CD4-positive, CD25-positive, alpha-beta regulatory T cell (primary cell): ENCODE measurements at regions not wholly inside any gene's neighbourhood (a gene's known extent, or its start where the extent isn't known, plus 50 kb on each side); places are given as distances from the start of the nearest gene placed in this dataset.
"Not testable (repeated sequence)": the region's sequence is repeated elsewhere in the genome, so short reads cannot be mapped to it uniquely, and the experiment has no call there.

Experiments
- ATAC-seq, 2 donors: fragments of 150-1000 bp; cut with Tn5 transposase; one replicate each; pipeline ENCODE4 v1.10.0; 2021; ENCODE audit warnings: low read depth in 2 of 2, moderate number of reproducible peaks in 2 of 2, moderate library complexity in 1 of 2
- DNase-seq, 3 donors: peaks; one replicate each; pipeline versions ENCODE4 v3.0.0 to v3.0.0-alpha.2; 2012 to 2022; ENCODE audit warnings: mixed read lengths in 1 of 3
- H3K27ac ChIP-seq: one replicate; pipeline ENCODE4 v1.7.0; 2013; ENCODE audit warnings: mild to moderate bottlenecking, low read length; ENCODE audit not compliant: insufficient read depth, poor library complexity, severe bottlenecking
- H3K27me3 ChIP-seq: one replicate; pipeline ENCODE4 v1.7.0; 2013; ENCODE audit warnings: low read length; ENCODE audit not compliant: control insufficient read depth, insufficient read depth
- H3K36me3 ChIP-seq: one replicate; pipeline ENCODE4 v1.7.0; 2013; ENCODE audit warnings: mild to moderate bottlenecking, low read length, moderate library complexity; ENCODE audit not compliant: control insufficient read depth, insufficient read depth
- H3K4me1 ChIP-seq: 2 replicates; pipeline ENCODE4 v1.7.0; 2013; ENCODE audit warnings: mild to moderate bottlenecking, low read length; ENCODE audit not compliant: insufficient read depth, control insufficient read depth, poor library complexity, severe bottlenecking
- H3K4me3 ChIP-seq: one replicate; pipeline ENCODE4 v1.7.0; 2013; ENCODE audit warnings: low read depth, mild to moderate bottlenecking, low read length, moderate library complexity
- H3K9me3 ChIP-seq, 2 experiments: 1 replicate in 1 of 2; 2 replicates in 1 of 2; pipeline ENCODE4 v1.7.0; 2013; ENCODE audit warnings: low read length in 2 of 2, mild to moderate bottlenecking in 1 of 2, moderate library complexity in 1 of 2; ENCODE audit not compliant: control insufficient read depth in 2 of 2
- H3K27ac Mint-ChIP-seq, 3 donors: one replicate each; pipeline ENCODE4 v1.8.0; 2020 to 2022; ENCODE audit warnings: mild to moderate bottlenecking in 3 of 3, mixed read lengths in 3 of 3, moderate library complexity in 2 of 3
- H3K27me3 Mint-ChIP-seq: one replicate; pipeline ENCODE4 v1.8.0; 2022; ENCODE audit warnings: mild to moderate bottlenecking, mixed read lengths
- H3K36me3 Mint-ChIP-seq: one replicate; pipeline ENCODE4 v1.8.0; 2020; ENCODE audit warnings: mixed read lengths
- H3K4me1 Mint-ChIP-seq, 4 donors: one replicate each; pipeline ENCODE4 v1.8.0; 2020 to 2022; ENCODE audit warnings: mixed read lengths in 4 of 4, mild to moderate bottlenecking in 1 of 4
- H3K4me3 Mint-ChIP-seq, 4 donors: one replicate each; pipeline ENCODE4 v1.8.0; 2020 to 2022; ENCODE audit warnings: mild to moderate bottlenecking in 4 of 4, mixed read lengths in 4 of 4, moderate library complexity in 3 of 4
- H3K9me3 Mint-ChIP-seq, 7 donors: one replicate each; pipeline ENCODE4 v1.8.0; 2020 to 2022; ENCODE audit warnings: mixed read lengths in 7 of 7, mild to moderate bottlenecking in 3 of 7, moderate library complexity in 2 of 7

DNA sequence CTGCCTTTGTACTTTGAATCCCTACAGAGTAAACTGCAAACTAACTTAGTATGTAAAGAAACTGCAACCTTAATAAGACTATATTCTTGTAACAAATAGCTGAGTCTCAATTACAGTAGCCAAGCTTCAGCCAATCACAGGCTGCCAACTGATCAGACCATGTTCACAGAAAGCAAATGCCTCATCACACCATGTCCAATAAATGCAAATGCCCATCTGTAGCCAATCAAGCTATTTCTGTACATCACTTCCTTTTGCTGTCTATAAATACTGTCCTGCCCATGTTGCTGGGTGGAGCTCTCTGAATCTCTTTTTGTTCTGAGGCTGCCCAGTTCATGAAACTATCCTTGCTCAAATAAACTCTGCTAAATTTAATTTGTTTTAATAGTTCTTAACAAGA lies 531.7 kb upstream of the TOM1L1 start:
- Mint-ChIP-seq H3K27ac (no peak overlapping the region), H3K4me3 (no peak overlapping the region), H3K4me1 (no peaks in the 10 kb centered on the region), H3K9me3 (peaks cover 0 to 5% (median 0%) of the 10 kb centered on the region in 7 donors), H3K36me3 (no peaks in the 10 kb centered on the region), H3K27me3 (no peaks in the 10 kb centered on the region)
- no peaks in the 10 kb centered on the region for H3K36me3 ChIP-seq
- ATAC-seq, result no peak
- H3K9me3 ChIP-seq, result peaks cover 0 to 4% of the 10 kb centered on the region in 2 experiments
- no peak overlapping the region for H3K27ac ChIP-seq
- H3K4me1 ChIP-seq, result no peaks in the 10 kb centered on the region
- no peaks in the 10 kb centered on the region for H3K27me3 ChIP-seq
- no peak overlapping the region for H3K4me3 ChIP-seq
- no peak for DNase-seq

- H3K27ac Mint-ChIP-seq, result no peak overlapping the region
- DNase-seq (no peak), ATAC-seq (no peak)
- peaks cover 0 to 3% (median 0%) of the 10 kb centered on the region in 7 donors for H3K9me3 Mint-ChIP-seq
- no peak overlapping the region for H3K4me3 Mint-ChIP-seq
- H3K4me1 Mint-ChIP-seq, result no peaks in the 10 kb centered on the region
- no peaks in the 10 kb centered on the region for H3K27me3 Mint-ChIP-seq
- Histone ChIP-seq H3K4me1 (no peaks in the 10 kb centered on the region), H3K36me3 (no peaks in the 10 kb centered on the region), H3K9me3 (peaks cover 0 to 4% of the 10 kb centered on the region in 2 experiments), H3K27ac (no peak overlapping the region), H3K4me3 (no peak overlapping the region), H3K27me3 (no peaks in the 10 kb centered on the region)
- no peaks in the 10 kb centered on the region for H3K36me3 Mint-ChIP-seq
Measured at GRCh38 chr17:54372069-54372749, 528.4 kb upstream of the TOM1L1 start.

GRCh38 chr17:54373970-54374369 lies 526.7 kb upstream of the TOM1L1 start:
- Histone ChIP-seq H3K4me1 (no peaks in the 10 kb centered on the region), H3K36me3 (no peaks in the 10 kb centered on the region), H3K27me3 (no peaks in the 10 kb centered on the region), H3K27ac (no peak overlapping the region), H3K4me3 (no peak overlapping the region), H3K9me3 (peaks cover 0 to 4% of the 10 kb centered on the region in 2 experiments)
- no peak for DNase-seq
- no peaks in the 10 kb centered on the region for H3K4me1 Mint-ChIP-seq
- no peak overlapping the region for H3K27ac Mint-ChIP-seq
- H3K27me3 Mint-ChIP-seq, result no peaks in the 10 kb centered on the region
- no peaks in the 10 kb centered on the region for H3K36me3 Mint-ChIP-seq
- no peak overlapping the region for H3K4me3 Mint-ChIP-seq
- H3K9me3 Mint-ChIP-seq, result peaks cover 0 to 10% (median 3%) of the 10 kb centered on the region in 7 donors
- ATAC-seq, result no peak

DNA sequence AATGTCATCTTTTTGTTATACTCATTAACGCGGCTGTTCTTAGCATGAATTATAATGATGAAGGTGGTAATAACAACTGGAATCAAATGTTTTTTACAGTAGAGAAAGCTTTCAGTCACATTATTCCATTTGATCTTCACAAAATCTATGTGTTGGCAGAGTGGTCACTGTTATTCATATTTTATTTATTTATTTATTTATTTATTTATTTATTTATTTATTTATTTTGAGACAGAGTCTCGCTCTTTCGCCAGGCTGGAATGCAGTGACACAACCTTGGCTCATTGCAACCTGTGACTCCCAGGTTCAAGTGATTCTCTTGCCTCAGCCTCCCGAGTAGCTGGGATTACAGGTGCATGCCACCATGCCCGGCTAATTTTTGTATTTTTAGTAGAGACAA lies 524.2 kb upstream of the TOM1L1 start:
- H3K4me1 ChIP-seq, DNase-seq, H3K36me3 ChIP-seq, H3K4me3 ChIP-seq, H3K4me1 Mint-ChIP-seq, H3K27me3 Mint-ChIP-seq, ATAC-seq, H3K9me3 ChIP-seq, H3K4me3 Mint-ChIP-seq, H3K36me3 Mint-ChIP-seq, H3K27ac Mint-ChIP-seq, H3K27me3 ChIP-seq, H3K27ac ChIP-seq: not testable (repeated sequence)
- peaks cover 1 to 14% (median 3%) of the 10 kb centered on the region in 7 donors for H3K9me3 Mint-ChIP-seq

GRCh38 chr17:54381482-54381881 lies 519.2 kb upstream of the TOM1L1 start:
- DNase-seq (no peak), ATAC-seq (no peak)
- Mint-ChIP-seq H3K4me1 (no peaks in the 10 kb centered on the region), H3K36me3 (no peaks in the 10 kb centered on the region), H3K27me3 (no peaks in the 10 kb centered on the region), H3K27ac (no peak overlapping the region), H3K9me3 (peaks cover 3 to 26% (median 4%) of the 10 kb centered on the region in 7 donors), H3K4me3 (no peak overlapping the region)
- Histone ChIP-seq H3K36me3 (no peaks in the 10 kb centered on the region), H3K27ac (no peak overlapping the region), H3K27me3 (no peaks in the 10 kb centered on the region), H3K4me1 (no peaks in the 10 kb centered on the region), H3K4me3 (no peak overlapping the region), H3K9me3 (no peaks in the 10 kb centered on the region)

DNA sequence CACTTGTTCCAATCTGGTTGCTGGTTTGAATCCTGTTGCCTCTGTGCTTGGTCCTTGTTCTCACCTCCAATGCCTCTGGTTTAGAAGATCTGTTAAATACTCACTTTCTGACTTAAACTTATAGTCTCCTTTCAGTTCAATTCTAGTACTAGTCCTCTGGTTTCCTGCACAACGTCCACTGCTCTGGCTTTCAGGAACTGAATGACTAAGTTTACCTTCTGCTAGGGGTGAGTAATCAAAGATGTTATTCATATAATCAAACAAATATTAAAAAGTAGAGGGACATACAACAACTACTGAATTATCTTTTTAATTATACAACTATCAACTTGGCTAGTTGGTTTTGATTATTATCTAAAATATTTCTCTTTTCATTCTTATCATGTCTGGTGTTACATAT lies 496.4 kb upstream of the TOM1L1 start:
- H3K36me3 ChIP-seq, result no peaks in the 10 kb centered on the region
- ATAC-seq (no peak), DNase-seq (no peak)
- H3K27me3 ChIP-seq, result no peaks in the 10 kb centered on the region
- Mint-ChIP-seq H3K27me3 (no peaks in the 10 kb centered on the region), H3K4me1 (no peaks in the 10 kb centered on the region), H3K27ac (no peak overlapping the region), H3K9me3 (peaks cover 0 to 16% (median 5%) of the 10 kb centered on the region in 7 donors), H3K4me3 (no peak overlapping the region), H3K36me3 (no peaks in the 10 kb centered on the region)
- H3K4me3 ChIP-seq, result no peak overlapping the region
- H3K9me3 ChIP-seq, result no peaks in the 10 kb centered on the region
- no peaks in the 10 kb centered on the region for H3K4me1 ChIP-seq
- H3K27ac ChIP-seq, result no peak overlapping the region

DNA sequence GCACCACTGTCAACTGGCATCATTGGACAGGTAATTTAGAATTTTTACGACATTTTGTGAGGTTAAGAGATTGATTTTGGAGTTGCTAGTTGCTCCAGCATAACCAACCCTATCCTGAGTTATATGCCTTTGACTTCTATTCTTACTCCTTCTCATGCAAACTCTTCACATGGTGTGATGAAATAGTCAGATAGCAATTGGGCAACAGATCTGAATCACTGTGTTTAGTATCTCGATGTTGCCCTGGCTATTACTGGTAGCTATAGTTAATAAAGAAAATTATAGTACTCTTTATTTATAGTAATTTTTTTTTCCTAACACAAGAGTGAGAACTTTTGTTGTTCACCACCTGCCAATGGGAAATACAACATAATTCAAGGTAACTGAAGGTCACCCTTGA lies 494.8 kb upstream of the TOM1L1 start:
- Mint-ChIP-seq H3K4me3 (no peak overlapping the region), H3K9me3 (peaks cover 0 to 14% (median 5%) of the 10 kb centered on the region in 7 donors), H3K27ac (no peak overlapping the region), H3K4me1 (no peaks in the 10 kb centered on the region), H3K36me3 (no peaks in the 10 kb centered on the region), H3K27me3 (no peaks in the 10 kb centered on the region)
- Histone ChIP-seq H3K36me3 (no peaks in the 10 kb centered on the region), H3K27me3 (no peaks in the 10 kb centered on the region), H3K27ac (no peak overlapping the region), H3K4me3 (no peak overlapping the region), H3K9me3 (no peaks in the 10 kb centered on the region), H3K4me1 (no peaks in the 10 kb centered on the region)
- DNase-seq, result no peak
- no peak for ATAC-seq

GRCh38 chr17:54408731-54409130 lies 491.9 kb upstream of the TOM1L1 start:
- no peaks in the 10 kb centered on the region for H3K27me3 ChIP-seq
- no peak overlapping the region for H3K27ac ChIP-seq
- ATAC-seq (no peak), DNase-seq (no peak)
- no peaks in the 10 kb centered on the region for H3K4me1 Mint-ChIP-seq
- H3K9me3 ChIP-seq, result no peaks in the 10 kb centered on the region
- H3K4me1 ChIP-seq, result no peaks in the 10 kb centered on the region
- peaks cover 0 to 16% (median 5%) of the 10 kb centered on the region in 7 donors for H3K9me3 Mint-ChIP-seq
- H3K36me3 ChIP-seq, result no peaks in the 10 kb centered on the region
- no peaks in the 10 kb centered on the region for H3K36me3 Mint-ChIP-seq
- H3K27ac Mint-ChIP-seq, result no peak overlapping the region
- H3K27me3 Mint-ChIP-seq, result no peaks in the 10 kb centered on the region
- H3K4me3 ChIP-seq, result no peak overlapping the region
- no peak overlapping the region for H3K4me3 Mint-ChIP-seq
